ENCODE measurements at regions not wholly inside any gene's neighbourhood (a gene's known extent, or its start where the extent isn't known, plus 50 kb on each side); places are given as distances from the start of the nearest gene placed in this dataset.

GRCh38 chr11:98871690-98872089 is 149.1 kb upstream of the CNTN5 start:
- Mint-ChIP-seq H3K27ac (ENCODE audit: unreplicated experiment) (no peak overlapping the region), H3K4me3 (ENCODE audit: unreplicated experiment) (no peak overlapping the region), H3K36me3 (ENCODE audit: insufficient read depth, unreplicated experiment) (no peaks in the 10 kb centered on the region), H3K27me3 (ENCODE audit: insufficient read depth, unreplicated experiment) (no peaks in the 10 kb centered on the region), H3K9me3 (ENCODE audit: unreplicated experiment) (no peaks in the 10 kb centered on the region), H3K4me1 (ENCODE audit: low read depth, unreplicated experiment) (no peaks in the 10 kb centered on the region)
- Histone ChIP-seq H3K36me3 (ENCODE audit: control insufficient read depth, insufficient read depth, low read length) (no peaks in the 10 kb centered on the region), H3K9me3 (no peaks in the 10 kb centered on the region), H3K27me3 (replicated peaks; ENCODE audit: control insufficient read depth, insufficient read depth, low read length) (no peaks in the 10 kb centered on the region), H3K4me1 (no peaks in the 10 kb centered on the region), H3K4me3 (ENCODE audit: low read depth, low read length) (no peak overlapping the region)
- no TSS peak for BruUV-seq (replicated peaks)
- no peak for DNase-seq
- TF ChIP-seq CTCF (IDR thresholded peaks at IDR 0.05; ENCODE audit: insufficient read depth in 1 of 2, low read depth in 1 of 2, low read length in 1 of 2, severe bottlenecking in 1 of 2, unreplicated experiment in 1 of 2), result no peak
- ChIA-PET CTCF (no interaction called here), POLR2A (no interaction called here)
- intact Hi-C loops (cut with micrococcal nuclease; ENCODE audit: unreplicated experiment), result no loop called here

GRCh38 chr11:98874050-98874449 is 146.7 kb upstream of the CNTN5 start:
- H3K9me3 ChIP-seq, result no peaks in the 10 kb centered on the region
- POLR2A ChIA-PET, result no interaction called here
- CTCF ChIA-PET, result no interaction called here

GRCh38 chr11:98895936-98896335 is 124.8 kb upstream of the CNTN5 start:
- no peaks in the 10 kb centered on the region for H3K4me1 ChIP-seq
- no peak for DNase-seq
- H3K9me3 ChIP-seq, result no peaks in the 10 kb centered on the region
- POLR2A ChIA-PET, result no interaction called here
- no peaks in the 10 kb centered on the region for H3K36me3 ChIP-seq (ENCODE audit: control insufficient read depth, insufficient read depth, low read length)
- H3K4me3 ChIP-seq (ENCODE audit: low read depth, low read length), result no peak overlapping the region
- no peaks in the 10 kb centered on the region for H3K27me3 Mint-ChIP-seq (ENCODE audit: insufficient read depth, unreplicated experiment)
- H3K36me3 Mint-ChIP-seq (ENCODE audit: insufficient read depth, unreplicated experiment), result no peaks in the 10 kb centered on the region
- no peaks in the 10 kb centered on the region for H3K27me3 ChIP-seq (replicated peaks; ENCODE audit: control insufficient read depth, insufficient read depth, low read length)
- H3K4me1 Mint-ChIP-seq (ENCODE audit: low read depth, unreplicated experiment), result no peaks in the 10 kb centered on the region
- H3K27ac Mint-ChIP-seq (ENCODE audit: unreplicated experiment), result no peak overlapping the region
- CTCF ChIA-PET, result no interaction called here
- no TSS peak for BruUV-seq (replicated peaks)
- no peak for TF ChIP-seq CTCF (IDR thresholded peaks at IDR 0.05; ENCODE audit: insufficient read depth in 1 of 2, low read depth in 1 of 2, low read length in 1 of 2, severe bottlenecking in 1 of 2, unreplicated experiment in 1 of 2)
- intact Hi-C loops (cut with micrococcal nuclease; ENCODE audit: unreplicated experiment), result no loop called here
- H3K4me3 Mint-ChIP-seq (ENCODE audit: unreplicated experiment), result no peak overlapping the region
- peaks cover 19% of the 10 kb centered on the region for H3K9me3 Mint-ChIP-seq (ENCODE audit: unreplicated experiment)

More at GRCh38 chr11:98874050-98874449, 146.7 kb upstream of the CNTN5 start:
- no peaks in the 10 kb centered on the region for H3K27me3 ChIP-seq (replicated peaks; ENCODE audit: control insufficient read depth, insufficient read depth, low read length)
- no TSS peak for BruUV-seq (replicated peaks)
- Mint-ChIP-seq H3K27ac (ENCODE audit: unreplicated experiment) (no peak overlapping the region), H3K27me3 (ENCODE audit: insufficient read depth, unreplicated experiment) (no peaks in the 10 kb centered on the region), H3K4me1 (ENCODE audit: low read depth, unreplicated experiment) (no peaks in the 10 kb centered on the region), H3K36me3 (ENCODE audit: insufficient read depth, unreplicated experiment) (no peaks in the 10 kb centered on the region), H3K9me3 (ENCODE audit: unreplicated experiment) (no peaks in the 10 kb centered on the region), H3K4me3 (ENCODE audit: unreplicated experiment) (no peak overlapping the region)
- H3K4me3 ChIP-seq (ENCODE audit: low read depth, low read length), result no peak overlapping the region
- intact Hi-C loops (cut with micrococcal nuclease; ENCODE audit: unreplicated experiment), result no loop called here
- H3K36me3 ChIP-seq (ENCODE audit: control insufficient read depth, insufficient read depth, low read length), result no peaks in the 10 kb centered on the region
- no peak for TF ChIP-seq CTCF (IDR thresholded peaks at IDR 0.05; ENCODE audit: insufficient read depth in 1 of 2, low read depth in 1 of 2, low read length in 1 of 2, severe bottlenecking in 1 of 2, unreplicated experiment in 1 of 2)
- no peak for DNase-seq
- H3K4me1 ChIP-seq, result no peaks in the 10 kb centered on the region
